Large intestine (tissue), 3 donors: ENCODE measurements at regions not wholly inside any gene's neighbourhood (a gene's known extent, or its start where the extent isn't known, plus 50 kb on each side); places are given as distances from the start of the nearest gene placed in this dataset.

Experiments
- DNase-seq, 2 donors: peaks; one replicate each; pipeline versions ENCODE4 v3.0.0 to v3.0.0-alpha.2; 2013
- H3K27ac ChIP-seq: one replicate; pipeline ENCODE4 v1.5.1; 2013; ENCODE audit warnings: low read length
- H3K27me3 ChIP-seq: 2 replicates; pipeline ENCODE4 v1.6.1; 2013; ENCODE audit warnings: low read length; ENCODE audit not compliant: control insufficient read depth, insufficient read depth
- H3K36me3 ChIP-seq: 2 replicates; pipeline ENCODE4 v1.6.1; 2013; ENCODE audit warnings: low read length; ENCODE audit not compliant: control insufficient read depth, insufficient read depth
- H3K4me1 ChIP-seq: one replicate; pipeline ENCODE4 v1.6.1; 2013; ENCODE audit warnings: low read length; ENCODE audit not compliant: control insufficient read depth, insufficient read depth
- H3K4me3 ChIP-seq: one replicate; pipeline ENCODE4 v1.5.1; 2013; ENCODE audit warnings: low read length
- H3K9me3 ChIP-seq: one replicate; pipeline ENCODE4 v1.6.1; 2013; ENCODE audit warnings: mild to moderate bottlenecking, low read depth, low read length, moderate library complexity; ENCODE audit not compliant: control insufficient read depth
- WGBS: methylation state at CpG from one replicate; pipeline ENCODE4 v1.1.5; 2013; ENCODE audit warnings: low lambda C conversion rate; ENCODE audit not compliant: insufficient coverage; 5-methylcytosine and 5-hydroxymethylcytosine counted together

DNA sequence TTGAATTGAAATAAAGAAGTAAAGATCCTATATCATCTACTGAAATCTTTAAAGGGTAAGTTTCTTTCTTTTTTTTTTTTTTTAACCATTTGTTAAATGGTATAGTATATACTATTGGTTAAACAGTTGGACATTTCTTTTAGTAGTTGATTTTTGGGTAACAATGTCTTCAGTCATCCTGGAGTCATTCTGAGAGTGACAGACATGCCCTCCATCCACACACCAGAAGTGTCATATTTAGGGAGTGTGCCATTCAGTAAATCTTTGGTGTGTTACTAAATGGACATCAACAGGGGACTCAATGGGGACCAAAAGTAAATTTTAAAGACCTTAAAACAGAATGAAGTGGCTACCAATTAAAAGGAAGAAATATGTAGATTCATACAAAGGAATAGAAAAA is 50.8 kb upstream of the SLC39A10 start:
- Histone ChIP-seq H3K4me1 (peaks cover 5% of the 10 kb centered on the region), H3K36me3 (no peaks in the 10 kb centered on the region), H3K27ac (no peak overlapping the region), H3K9me3 (no peaks in the 10 kb centered on the region), H3K4me3 (no peak overlapping the region), H3K27me3 (no peaks in the 10 kb centered on the region)
- DNase-seq: no peak

DNA sequence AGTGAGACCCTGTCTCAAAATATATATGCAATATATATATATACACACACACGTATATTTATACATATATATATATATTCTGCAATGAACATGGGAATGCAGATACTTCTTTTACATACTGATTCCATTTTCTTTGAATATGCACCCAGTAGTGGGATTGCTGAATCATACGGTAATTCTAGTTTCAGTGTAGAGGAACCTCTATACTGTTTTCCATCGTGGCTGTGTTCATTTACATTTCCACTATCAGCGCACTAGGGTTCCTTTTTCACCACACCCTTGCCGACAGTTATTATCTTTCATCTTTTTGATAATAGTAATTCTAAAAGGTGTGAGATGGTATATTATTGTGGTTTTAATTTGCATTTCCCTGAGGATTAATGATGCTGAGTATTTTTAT is 52.3 kb upstream of the SLC39A10 start:
- Histone ChIP-seq H3K4me3 (no peak overlapping the region), H3K27ac (no peak overlapping the region), H3K4me1 (no peaks in the 10 kb centered on the region), H3K9me3 (no peaks in the 10 kb centered on the region), H3K27me3 (no peaks in the 10 kb centered on the region), H3K36me3 (no peaks in the 10 kb centered on the region)
- no CpG with 5 or more reads among the region's 5 CpGs for WGBS
- no peak for DNase-seq

DNA sequence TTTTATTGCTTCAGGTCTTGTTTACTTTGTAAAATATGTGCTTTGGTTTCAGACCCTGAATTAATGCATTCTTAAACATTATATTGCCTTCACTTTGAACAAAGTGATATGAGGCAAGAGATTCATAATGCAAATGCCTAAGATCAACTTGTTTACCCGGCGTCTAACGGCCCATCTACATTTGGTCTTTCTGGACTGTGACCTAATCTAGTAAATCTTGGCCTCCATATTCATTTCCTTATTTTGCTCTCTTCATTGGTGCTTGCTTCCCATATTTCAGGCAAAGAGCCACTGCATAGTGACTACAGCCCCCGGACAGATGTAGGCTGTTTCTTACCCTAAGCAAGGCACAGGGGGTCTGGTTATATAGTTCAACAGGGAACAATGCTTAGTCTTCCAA is 53.0 kb upstream of the SLC39A10 start:
- H3K9me3 ChIP-seq: no peaks in the 10 kb centered on the region
- DNase-seq: no peak
- H3K36me3 ChIP-seq: no peaks in the 10 kb centered on the region
- WGBS: 67% methylated on average over 3 of the region's 4 CpGs
- no peak overlapping the region for H3K4me3 ChIP-seq
- no peaks in the 10 kb centered on the region for H3K4me1 ChIP-seq
- no peak overlapping the region for H3K27ac ChIP-seq
- no peaks in the 10 kb centered on the region for H3K27me3 ChIP-seq

DNA sequence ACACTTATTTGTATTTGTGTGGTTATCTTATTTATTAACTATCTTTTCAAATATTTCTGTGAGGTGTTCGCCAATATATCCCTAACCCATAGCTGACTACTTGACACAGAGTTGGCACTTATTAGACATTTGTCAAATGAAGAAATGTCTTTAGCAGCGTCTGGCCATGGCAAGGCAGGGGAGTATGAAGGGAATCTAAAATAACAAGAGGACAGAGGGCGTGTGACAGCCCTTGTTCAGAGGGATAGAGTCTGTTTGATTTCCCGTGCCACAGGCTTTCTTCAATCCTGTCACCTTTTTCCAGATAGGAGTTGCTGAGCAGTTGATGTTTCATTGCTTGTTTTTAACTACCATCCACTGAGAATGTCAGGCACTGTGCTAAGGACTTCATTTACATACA is 53.6 kb upstream of the SLC39A10 start:
- Histone ChIP-seq H3K4me3 (no peak overlapping the region), H3K27me3 (no peaks in the 10 kb centered on the region), H3K9me3 (no peaks in the 10 kb centered on the region), H3K36me3 (no peaks in the 10 kb centered on the region), H3K4me1 (no peaks in the 10 kb centered on the region), H3K27ac (no peak overlapping the region)
- no CpG with 5 or more reads among the region's 4 CpGs for WGBS
- DNase-seq: no peak

DNA sequence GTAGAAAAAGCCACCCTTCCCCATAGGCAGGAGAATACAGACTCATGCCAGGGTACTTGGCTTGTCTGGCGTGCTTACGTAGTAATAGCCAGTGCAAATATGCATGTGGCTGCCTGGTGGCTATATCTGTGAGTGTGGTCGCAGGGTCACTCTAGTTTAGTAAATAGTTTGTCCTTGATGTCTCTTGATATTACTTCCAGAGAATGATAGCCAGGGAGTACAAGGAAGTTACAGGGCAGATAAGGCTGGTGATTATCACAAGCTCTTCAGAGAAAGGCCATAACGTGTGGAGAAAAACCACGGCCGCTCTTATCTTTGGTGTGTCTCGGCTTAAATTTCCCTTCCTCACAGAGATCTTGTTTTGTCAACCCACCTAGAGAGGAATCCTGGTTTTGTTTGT is 54.3 kb upstream of the SLC39A10 start:
- DNase-seq: no peak
- Histone ChIP-seq H3K36me3 (no peaks in the 10 kb centered on the region), H3K9me3 (no peaks in the 10 kb centered on the region), H3K4me3 (no peak overlapping the region), H3K4me1 (no peaks in the 10 kb centered on the region), H3K27me3 (no peaks in the 10 kb centered on the region), H3K27ac (no peak overlapping the region)
- no CpG with 5 or more reads among the region's 7 CpGs for WGBS

DNA sequence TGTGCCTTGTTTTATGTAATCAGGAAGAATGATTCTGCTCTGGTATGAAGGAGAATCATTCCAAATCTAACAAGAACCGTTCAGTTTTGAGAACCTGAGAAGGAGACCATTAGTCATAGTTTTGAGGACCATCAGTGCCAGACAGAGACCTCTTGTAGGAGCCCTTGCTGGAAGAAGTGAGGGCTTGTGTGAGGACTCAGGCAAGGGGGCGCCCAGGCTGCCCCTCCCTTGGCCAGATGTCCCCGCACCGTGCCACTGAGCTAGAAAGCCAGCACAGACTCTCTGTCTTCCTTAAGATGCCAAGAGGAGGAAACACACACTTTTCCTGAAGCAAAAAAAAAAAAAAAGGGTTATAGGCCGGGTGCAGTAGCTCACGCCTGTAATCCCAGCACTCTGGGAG is 55.7 kb upstream of the SLC39A10 start:
- no CpG with 5 or more reads among the region's 6 CpGs for WGBS
- H3K27ac ChIP-seq: no peak overlapping the region
- H3K27me3 ChIP-seq: no peaks in the 10 kb centered on the region
- no peak for DNase-seq
- H3K9me3 ChIP-seq: no peaks in the 10 kb centered on the region
- H3K4me1 ChIP-seq: no peaks in the 10 kb centered on the region
- no peaks in the 10 kb centered on the region for H3K36me3 ChIP-seq
- H3K4me3 ChIP-seq: no peak overlapping the region

DNA sequence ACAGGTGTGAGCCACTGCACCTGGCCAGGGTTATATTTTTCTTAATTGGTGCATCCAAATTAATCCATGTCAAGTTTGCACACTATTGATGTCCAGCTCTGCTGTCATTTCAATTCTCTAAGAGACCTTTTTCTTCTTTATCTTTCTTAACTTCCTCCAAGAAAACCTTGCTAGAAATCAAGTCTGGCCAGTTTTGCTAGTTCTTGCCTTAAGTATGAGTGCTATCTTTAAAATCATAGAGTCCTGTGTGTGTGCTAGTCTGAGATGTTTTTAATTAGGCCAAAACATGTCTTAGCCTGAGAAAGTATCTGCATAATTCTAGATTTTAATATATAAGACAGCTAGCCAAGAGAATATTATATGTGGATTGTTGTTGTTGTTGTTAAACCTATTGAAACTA is 56.2 kb upstream of the SLC39A10 start:
- H3K9me3 ChIP-seq: no peaks in the 10 kb centered on the region
- no peak overlapping the region for H3K27ac ChIP-seq
- H3K36me3 ChIP-seq: no peaks in the 10 kb centered on the region
- no peak for DNase-seq
- no peaks in the 10 kb centered on the region for H3K27me3 ChIP-seq
- no peak overlapping the region for H3K4me3 ChIP-seq
- no peaks in the 10 kb centered on the region for H3K4me1 ChIP-seq

DNA sequence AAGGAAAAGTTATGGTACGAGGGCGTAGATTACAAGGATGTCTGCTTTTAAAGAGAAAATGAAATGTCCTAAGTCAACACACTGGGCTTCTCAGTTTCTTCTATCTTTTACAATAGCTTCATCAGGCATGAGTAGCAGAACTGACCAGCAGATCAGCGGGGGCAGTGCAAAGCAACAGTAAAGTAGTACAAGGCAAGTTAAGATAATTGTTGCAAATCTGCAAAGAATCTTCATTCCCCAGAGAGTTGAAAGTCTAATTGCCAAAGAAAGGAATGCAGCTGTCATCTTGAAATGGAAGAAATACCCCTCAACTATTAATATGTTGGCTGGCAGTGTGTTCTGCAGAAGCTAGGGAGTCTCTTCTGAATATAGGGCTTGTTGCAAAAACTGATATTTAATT is 60.2 kb upstream of the SLC39A10 start:
- Histone ChIP-seq H3K4me3 (no peak overlapping the region), H3K9me3 (no peaks in the 10 kb centered on the region), H3K27me3 (no peaks in the 10 kb centered on the region), H3K4me1 (no peaks in the 10 kb centered on the region), H3K27ac (no peak overlapping the region), H3K36me3 (no peaks in the 10 kb centered on the region)
- DNase-seq: no peak
- WGBS: 90% methylated on average over 2 of the region's 3 CpGs

DNA sequence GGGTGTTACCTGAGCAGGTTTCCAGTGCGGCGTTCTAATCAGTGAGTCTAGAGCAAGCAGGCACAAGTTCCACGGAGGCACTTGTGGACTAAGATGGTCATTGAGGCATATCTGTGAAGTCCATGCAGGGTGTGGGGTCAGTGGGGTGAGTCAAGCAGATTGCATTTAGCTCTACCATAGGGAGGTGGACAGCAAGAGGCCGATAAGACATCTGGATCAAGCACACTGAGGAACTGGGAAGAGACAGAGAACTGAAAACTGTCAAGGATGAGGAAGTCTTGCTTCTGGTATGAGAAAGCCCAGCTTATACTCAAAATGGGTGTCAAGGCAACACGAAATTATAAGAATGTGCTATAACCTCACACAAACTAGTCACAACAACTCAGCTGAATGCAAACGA is 61.2 kb upstream of the SLC39A10 start:
- Histone ChIP-seq H3K4me1 (peaks cover 8% of the 10 kb centered on the region), H3K27me3 (no peaks in the 10 kb centered on the region), H3K9me3 (no peaks in the 10 kb centered on the region), H3K36me3 (no peaks in the 10 kb centered on the region), H3K4me3 (no peak overlapping the region), H3K27ac (no peak overlapping the region)
- WGBS: no CpG with 5 or more reads among the region's 6 CpGs
- DNase-seq: no peak

DNA sequence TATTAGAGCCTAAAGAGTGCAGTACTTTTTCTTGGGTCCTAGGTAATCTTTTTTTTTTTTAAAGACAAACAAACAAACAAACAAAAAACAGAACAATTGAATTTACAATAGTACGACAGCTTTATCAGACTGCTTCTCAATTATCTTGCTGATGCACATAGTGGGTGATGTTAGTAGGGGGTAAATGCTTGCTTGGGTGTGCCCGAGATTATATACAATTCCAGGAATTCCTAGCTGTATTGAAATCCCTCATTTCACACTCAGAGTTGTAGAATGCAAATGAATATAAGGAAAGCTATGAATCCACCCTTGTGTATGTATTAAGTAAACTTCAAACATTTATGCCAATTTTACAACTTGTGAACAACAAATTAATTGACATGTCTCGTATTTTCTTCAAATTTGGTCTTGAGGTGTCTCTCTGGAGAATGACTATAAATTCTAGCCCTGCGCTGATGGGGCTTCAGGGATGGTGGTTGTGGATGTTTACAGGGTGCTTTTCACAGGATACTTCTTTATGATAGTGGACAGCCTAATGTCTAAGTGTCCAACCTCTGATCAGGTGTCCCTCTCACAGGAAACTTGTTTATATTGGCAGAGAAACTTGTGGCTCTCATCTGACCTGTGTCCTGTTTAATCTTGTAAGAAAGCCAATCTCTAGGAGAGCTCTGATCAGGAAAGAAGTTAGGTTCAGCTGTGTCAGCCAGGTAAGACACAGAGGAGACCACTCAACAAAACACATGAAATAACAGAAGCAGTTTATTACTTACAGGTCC is 61.9 kb upstream of the SLC39A10 start:
- H3K27me3 ChIP-seq: no peaks in the 10 kb centered on the region
- H3K4me3 ChIP-seq: no peak overlapping the region
- DNase-seq: no peak
- H3K9me3 ChIP-seq: no peaks in the 10 kb centered on the region
- H3K4me1 ChIP-seq: peaks cover 15% of the 10 kb centered on the region
- no CpG with 5 or more reads among the region's 4 CpGs for WGBS
- H3K27ac ChIP-seq: no peak overlapping the region
- H3K36me3 ChIP-seq: no peaks in the 10 kb centered on the region

DNA sequence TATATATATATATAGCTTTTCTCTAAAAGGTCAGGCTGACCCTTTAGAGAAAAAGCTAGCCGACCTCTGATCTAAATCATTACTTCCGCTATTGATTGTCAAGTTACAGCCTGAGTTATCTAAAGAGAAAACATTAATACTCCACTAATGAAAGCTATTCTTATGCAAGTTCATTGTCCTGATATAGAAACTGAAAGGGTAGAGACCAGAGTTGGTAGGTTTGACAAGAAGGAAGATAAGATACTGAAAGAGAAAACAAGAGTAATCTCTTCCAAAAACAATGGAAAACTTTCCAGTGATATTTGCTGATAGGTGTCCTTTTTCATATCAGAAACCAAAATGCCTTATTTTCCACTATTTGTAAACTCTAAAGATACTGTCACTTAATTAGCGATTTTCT is 62.8 kb upstream of the SLC39A10 start:
- no peaks in the 10 kb centered on the region for H3K9me3 ChIP-seq
- DNase-seq: peak in 1 of 2 donors; percentile 57
- no peak overlapping the region for H3K27ac ChIP-seq
- no peaks in the 10 kb centered on the region for H3K27me3 ChIP-seq
- H3K36me3 ChIP-seq: no peaks in the 10 kb centered on the region
- H3K4me1 ChIP-seq: peaks cover 15% of the 10 kb centered on the region
- H3K4me3 ChIP-seq: no peak overlapping the region
- 80% methylated on average over 1 of the region's 3 CpGs for WGBS
